ENCODE measurements at regions not wholly inside any gene's neighbourhood (a gene's known extent, or its start where the extent isn't known, plus 50 kb on each side); places are given as distances from the start of the nearest gene placed in this dataset.

GRCh38 chr3:144332868-144333267 is 361.2 kb downstream of the DIPK2A start:
- H3K27ac ChIP-seq: no peak overlapping the region
- no peaks in the 10 kb centered on the region for H3K27me3 ChIP-seq (ENCODE audit: insufficient read depth, low read depth)
- intact Hi-C loops (cut with micrococcal nuclease; ENCODE audit: unreplicated experiment): no loop called here
- TF ChIP-seq EZH2 (IDR thresholded peaks at IDR 0.05; ENCODE audit: low read depth) (no peak), CTCF (conservative IDR thresholded peaks at IDR 0.05) (no peak)
- no peak overlapping the region for H2AFZ ChIP-seq
- no peak overlapping the region for H3K4me2 ChIP-seq
- no peaks in the 10 kb centered on the region for H3K36me3 ChIP-seq (ENCODE audit: low read depth)
- no peaks in the 10 kb centered on the region; the same call in 1 of the 2 replicates for H3K9me3 ChIP-seq (ENCODE audit: insufficient read depth, low read depth)
- no peaks in the 10 kb centered on the region for H3F3A ChIP-seq (ENCODE audit: insufficient read depth, low read depth)
- DNase-seq: no peak
- ChIA-PET CTCF (no interaction called here), POLR2A (ENCODE audit: unreplicated experiment) (interaction anchor here (0.7 kb wide), 1 partner anchor 17 kb away, joined by 3 read pairs; no protein-coding TSS in a partner anchor)
- H3K4me3 ChIP-seq: no peak overlapping the region
- 0 out of 2 replicates have a peak, but pooled peaks cover 2% of the 10 kb centered on the region for H3K9me2 ChIP-seq (ENCODE audit: insufficient read depth)
- no TSS peak for BruUV-seq (replicated peaks)
- no peaks in the 10 kb centered on the region for H3K79me2 ChIP-seq (ENCODE audit: low read depth)
- H3K4me1 ChIP-seq (replicated peaks; ENCODE audit: insufficient read depth): no peaks in the 10 kb centered on the region
- no peaks in the 10 kb centered on the region for H4K20me1 ChIP-seq (ENCODE audit: insufficient read depth)

- no peaks in the 10 kb centered on the region for H3K36me3 ChIP-seq (ENCODE audit: low read depth)
- POLR2A ChIA-PET (ENCODE audit: unreplicated experiment): interaction anchor here (0.6 to 0.7 kb wide), 2 partner anchors 17 to 370 kb away, joined by 7 to 8 read pairs; partner anchors contain the start of gene DIPK2A
- no peaks in the 10 kb centered on the region for H3K4me1 ChIP-seq (replicated peaks; ENCODE audit: insufficient read depth)
- H3K4me3 ChIP-seq: no peak overlapping the region
- no peaks in the 10 kb centered on the region for H3K9me2 ChIP-seq (ENCODE audit: insufficient read depth)
- DNase-seq: no peak
- H4K20me1 ChIP-seq (ENCODE audit: insufficient read depth): no peaks in the 10 kb centered on the region
- CTCF ChIA-PET: no interaction called here
- no peaks in the 10 kb centered on the region for H3K27me3 ChIP-seq (ENCODE audit: insufficient read depth, low read depth)
- no peaks in the 10 kb centered on the region for H3K79me2 ChIP-seq (ENCODE audit: low read depth)
- 0 out of 2 replicates have a peak overlapping the region, but pooled peaks have one; percentile 55 for H2AFZ ChIP-seq
- intact Hi-C loops (cut with micrococcal nuclease; ENCODE audit: unreplicated experiment): no loop called here
- no peak overlapping the region for H3K4me2 ChIP-seq
- no TSS peak for BruUV-seq (replicated peaks)
- TF ChIP-seq CTCF (conservative IDR thresholded peaks at IDR 0.05) (no peak), EZH2 (IDR thresholded peaks at IDR 0.05; ENCODE audit: low read depth) (no peak)
- no peaks in the 10 kb centered on the region for H3K9me3 ChIP-seq (ENCODE audit: insufficient read depth, low read depth)
- no peaks in the 10 kb centered on the region for H3F3A ChIP-seq (ENCODE audit: insufficient read depth, low read depth)
- H3K27ac ChIP-seq: no peak overlapping the region
Observed at GRCh38 chr3:144341471-144341870, 369.8 kb downstream of the DIPK2A start.

GRCh38 chr3:144343343-144343742 is 371.7 kb downstream of the DIPK2A start:
- POLR2A ChIA-PET (ENCODE audit: unreplicated experiment): no interaction called here
- Histone ChIP-seq H2AFZ (no peak overlapping the region), H3K9me2 (ENCODE audit: insufficient read depth) (no peaks in the 10 kb centered on the region), H3K4me3 (no peak overlapping the region), H3F3A (ENCODE audit: insufficient read depth, low read depth) (no peaks in the 10 kb centered on the region), H3K4me2 (no peak overlapping the region), H3K36me3 (ENCODE audit: low read depth) (no peaks in the 10 kb centered on the region), H4K20me1 (ENCODE audit: insufficient read depth) (no peaks in the 10 kb centered on the region), H3K4me1 (replicated peaks; ENCODE audit: insufficient read depth) (no peaks in the 10 kb centered on the region), H3K27ac (no peak overlapping the region), H3K9me3 (ENCODE audit: insufficient read depth, low read depth) (no peaks in the 10 kb centered on the region), H3K27me3 (ENCODE audit: insufficient read depth, low read depth) (no peaks in the 10 kb centered on the region), H3K79me2 (ENCODE audit: low read depth) (no peaks in the 10 kb centered on the region)
- intact Hi-C loops (cut with micrococcal nuclease; ENCODE audit: unreplicated experiment): no loop called here
- no TSS peak for BruUV-seq (replicated peaks)
- CTCF ChIA-PET: no interaction called here
- no peak for DNase-seq
- no peak for TF ChIP-seq EZH2 (IDR thresholded peaks at IDR 0.05; ENCODE audit: low read depth)
- no peak for TF ChIP-seq CTCF (conservative IDR thresholded peaks at IDR 0.05)

Data from PC-9 (cell line).